NT2/D1 (cell line): ENCODE measurements at regions not wholly inside any gene's neighbourhood (a gene's known extent, or its start where the extent isn't known, plus 50 kb on each side); places are given as distances from the start of the nearest gene placed in this dataset.

Source experiments
- DNase-seq: peaks from one replicate; pipeline ENCODE4 v3.0.0-alpha.2; 2011; ENCODE audit warnings: low read depth, low spot score
- H3K27me3 ChIP-seq: 2 replicates; pipeline ENCODE4 v1.6.0; 2011; ENCODE audit warnings: mild to moderate bottlenecking; ENCODE audit not compliant: insufficient read length, insufficient read depth
- H3K36me3 ChIP-seq: 2 replicates; pipeline ENCODE4 v1.6.1; 2011; ENCODE audit warnings: mild to moderate bottlenecking, low read length, mixed read lengths; ENCODE audit not compliant: insufficient read depth, insufficient read length
- H3K4me1 ChIP-seq: 2 replicates; pipeline ENCODE4 v1.5.1; 2011; ENCODE audit not compliant: insufficient read depth, insufficient read length
- H3K4me3 ChIP-seq: 2 replicates; pipeline ENCODE4 v1.5.1; 2011; ENCODE audit warnings: low read depth; ENCODE audit not compliant: insufficient read length
- H3K9ac ChIP-seq: 2 replicates; pipeline ENCODE4 v1.6.0; 2011; ENCODE audit warnings: low read depth; ENCODE audit not compliant: insufficient read length
- H3K9me3 ChIP-seq: 2 replicates; pipeline ENCODE4 v1.5.1; 2011; ENCODE audit warnings: mild to moderate bottlenecking, low read length; ENCODE audit not compliant: insufficient read depth
- SUZ12 ChIP-seq: IDR thresholded peaks from 2 replicates; pipeline ENCODE4 v1.6.1; 2011; ENCODE audit not compliant: insufficient read length, insufficient read depth; ENCODE audit errors: extremely low read depth
- YY1 ChIP-seq: IDR thresholded peaks from 2 replicates; pipeline ENCODE4 v1.6.1; 2011; ENCODE audit not compliant: insufficient read length, insufficient read depth
- ZNF274 ChIP-seq: IDR thresholded peaks from 2 replicates; pipeline ENCODE4 v1.6.1; 2011; ENCODE audit warnings: mild to moderate bottlenecking, low read depth, low read length

- no peak for DNase-seq
- TF ChIP-seq ZNF274: no peak
- no peak for TF ChIP-seq YY1
- no peak for TF ChIP-seq SUZ12
- Histone ChIP-seq H3K4me1 (no peaks in the 10 kb centered on the region), H3K27me3 (peaks cover 16% of the 10 kb centered on the region), H3K9me3 (no peaks in the 10 kb centered on the region), H3K36me3 (no peaks in the 10 kb centered on the region), H3K4me3 (no peak overlapping the region), H3K9ac (no peak overlapping the region)
These were observed 283.6 kb downstream of the ELAVL2 start for GRCh38 chr9:23542438-23542837.

- Histone ChIP-seq H3K36me3 (no peaks in the 10 kb centered on the region), H3K27me3 (peaks cover 12% of the 10 kb centered on the region), H3K4me3 (no peak overlapping the region), H3K9me3 (no peaks in the 10 kb centered on the region), H3K9ac (no peak overlapping the region), H3K4me1 (no peaks in the 10 kb centered on the region)
- TF ChIP-seq SUZ12 (no peak), ZNF274 (no peak), YY1 (no peak)
- no peak for DNase-seq
These were observed 283.1 kb downstream of the ELAVL2 start for GRCh38 chr9:23542927-23543326.

- no peak for DNase-seq
- Histone ChIP-seq H3K4me1 (no peaks in the 10 kb centered on the region), H3K9ac (no peak overlapping the region), H3K36me3 (no peaks in the 10 kb centered on the region), H3K4me3 (no peak overlapping the region), H3K9me3 (no peaks in the 10 kb centered on the region), H3K27me3 (peaks cover 7% of the 10 kb centered on the region)
- no peak for TF ChIP-seq YY1
- TF ChIP-seq ZNF274: no peak
These were observed 282.6 kb downstream of the ELAVL2 start for GRCh38 chr9:23543419-23543818.

- Histone ChIP-seq H3K9me3 (no peaks in the 10 kb centered on the region), H3K4me1 (no peaks in the 10 kb centered on the region), H3K27me3 (no peaks in the 10 kb centered on the region), H3K4me3 (no peak overlapping the region), H3K36me3 (no peaks in the 10 kb centered on the region), H3K9ac (no peak overlapping the region)
- TF ChIP-seq ZNF274: no peak
- no peak for DNase-seq
These were observed 280.3 kb downstream of the ELAVL2 start for GRCh38 chr9:23545728-23546127.

- H3K4me1 ChIP-seq: peaks cover 3% of the 10 kb centered on the region
- no peaks in the 10 kb centered on the region for H3K27me3 ChIP-seq
- no peak for DNase-seq
- no peak overlapping the region for H3K9ac ChIP-seq
- no peak overlapping the region for H3K4me3 ChIP-seq
- TF ChIP-seq SUZ12 (no peak), ZNF274 (no peak), YY1 (no peak)
- H3K9me3 ChIP-seq: no peaks in the 10 kb centered on the region
- no peaks in the 10 kb centered on the region for H3K36me3 ChIP-seq
These were observed 274.7 kb downstream of the ELAVL2 start for GRCh38 chr9:23551311-23551721.

GRCh38 chr9:23551929-23552707, 273.9 kb downstream of the ELAVL2 start:
- H3K36me3 ChIP-seq: no peaks in the 10 kb centered on the region
- peaks cover 3% of the 10 kb centered on the region for H3K4me1 ChIP-seq
- no peaks in the 10 kb centered on the region for H3K27me3 ChIP-seq
- TF ChIP-seq ZNF274 (no peak), SUZ12 (no peak), YY1 (no peak)
- DNase-seq: no peak
- no peaks in the 10 kb centered on the region for H3K9me3 ChIP-seq
- H3K9ac ChIP-seq: no peak overlapping the region
- no peak overlapping the region for H3K4me3 ChIP-seq

- H3K36me3 ChIP-seq: no peaks in the 10 kb centered on the region
- no peak for DNase-seq
- TF ChIP-seq SUZ12 (no peak), YY1 (no peak), ZNF274 (no peak)
- no peak overlapping the region for H3K4me3 ChIP-seq
- no peak overlapping the region for H3K9ac ChIP-seq
- no peaks in the 10 kb centered on the region for H3K9me3 ChIP-seq
- no peaks in the 10 kb centered on the region for H3K27me3 ChIP-seq
- H3K4me1 ChIP-seq: peaks cover 3% of the 10 kb centered on the region
These were observed 273.0 kb downstream of the ELAVL2 start for GRCh38 chr9:23552876-23553601.
